K562 (cell line): ENCODE measurements at regions not wholly inside any gene's neighbourhood (a gene's known extent, or its start where the extent isn't known, plus 50 kb on each side); places are given as distances from the start of the nearest gene placed in this dataset.

Source experiments
- ATAC-seq: fragments of 200-7000 bp; cut with Tn5 transposase; 3 replicates; pipeline ENCODE4 v1.9.1; 2020; ENCODE audit warnings: moderate library complexity
- BruUV-seq: library from RNA; stranded (reverse); fragments of 400-500 nt; replicated peaks from 2 replicates; lab custom pipeline; 2021; lab: Mats Ljungman, UMichigan
- CTCF ChIA-PET: fragments of 300-600 bp; formaldehyde crosslinking; extraction: SDS; loops from one replicate; lab custom pipeline; 2021; ENCODE audit warnings: low intra/inter-chr PET ratio; lab: Yijun Ruan, JAX
- POLR2A ChIA-PET: fragments of 300-600, 350-650 bp; sonication (Branson Sonifier 250); formaldehyde crosslinking; extraction: SDS; loops from one replicate; lab custom pipeline; 2021; ENCODE audit warnings: antibody characterized with exemption, inconsistent platforms; lab: Yijun Ruan, JAX
- DNase-seq, 4 experiments: peaks; one replicate each; pipeline versions ENCODE4 v3.0.0 to v3.0.0-alpha.2; 2011 to 2018; ENCODE audit warnings: low spot score in 3 of 4, mixed read lengths in 3 of 4; ENCODE audit errors: extremely low read depth in 1 of 4
- FAIRE-seq: peaks from 2 replicates; lab custom pipeline; 2011; peaks lifted over from hg19 to GRCh38; lab: Jason Lieb, UNC
- H2AFZ ChIP-seq: 2 replicates; pipeline ENCODE4 v1.6.0; 2011; ENCODE audit warnings: low read depth, low read length, control low read depth, inconsistent platforms
- H3K27ac ChIP-seq: fragments of 200-600 bp; 3 replicates; pipeline ENCODE4 v1.8.0; 2011; ENCODE audit warnings: low read depth, mild to moderate bottlenecking, control low read depth, inconsistent platforms, low read length, moderate library complexity, mixed read lengths; ENCODE audit errors: extremely low read depth
- H3K27me3 ChIP-seq, 2 experiments: fragments of 300-600 bp in 1 of 2; 2 replicates in 1 of 2; 3 replicates in 1 of 2; pipeline versions ENCODE4 v1.6.0 to v1.8.0; 2011; ENCODE audit warnings: inconsistent platforms in 2 of 2, low read length in 2 of 2, mild to moderate bottlenecking in 1 of 2, mixed read lengths in 1 of 2, moderate library complexity in 1 of 2; ENCODE audit not compliant: control insufficient read depth in 2 of 2, insufficient read depth in 2 of 2
- H3K36me3 ChIP-seq: fragments of 300-600 bp; 3 replicates; pipeline ENCODE4 v1.8.0; 2011; ENCODE audit warnings: mild to moderate bottlenecking, low read length, inconsistent platforms; ENCODE audit not compliant: control insufficient read depth, insufficient read depth
- H3K4me1 ChIP-seq, 2 experiments: fragments of 200-600 bp in 1 of 2; replicated peaks in 1 of 2; 2 replicates in 1 of 2; 3 replicates in 1 of 2; pipeline versions ENCODE4 v1.5.1 to v1.8.0; 2011; ENCODE audit warnings: inconsistent platforms in 2 of 2, low read length in 2 of 2, mild to moderate bottlenecking in 1 of 2, mixed read lengths in 1 of 2, moderate library complexity in 1 of 2; ENCODE audit not compliant: control insufficient read depth in 2 of 2, insufficient read depth in 2 of 2
- H3K4me2 ChIP-seq: 2 replicates; pipeline ENCODE4 v1.6.1; 2011; ENCODE audit warnings: low read length, control low read depth, inconsistent platforms, mixed read lengths; ENCODE audit not compliant: insufficient read depth
- H3K4me3 ChIP-seq: fragments of 200-600 bp; sonication (generic), shearing (Covaris generic); 2 replicates; pipeline ENCODE4 v1.5.1; 2016; ENCODE audit warnings: control low read depth, inconsistent platforms
- H3K79me2 ChIP-seq: fragments of 200-600 bp; 3 replicates; pipeline ENCODE4 v1.8.0; 2011; ENCODE audit warnings: low read length, inconsistent platforms; ENCODE audit not compliant: control insufficient read depth, insufficient read depth
- H3K9ac ChIP-seq, 2 experiments: 2 replicates each; pipeline versions ENCODE4 v1.6.0 to v1.6.1; 2011; ENCODE audit warnings: low read depth in 2 of 2, low read length in 2 of 2, control low read depth in 1 of 2, inconsistent platforms in 1 of 2, mild to moderate bottlenecking in 1 of 2, mixed read lengths in 1 of 2; ENCODE audit not compliant: insufficient read depth in 1 of 2
- H3K9me1 ChIP-seq: one replicate; pipeline ENCODE4 v1.6.0; 2011; ENCODE audit warnings: inconsistent platforms, mild to moderate bottlenecking, low read length, moderate library complexity; ENCODE audit not compliant: control insufficient read depth, insufficient read depth
- H3K9me3 ChIP-seq: replicated peaks from 2 replicates; pipeline ENCODE4 v1.5.1; 2011; ENCODE audit warnings: low read depth, low read length, inconsistent platforms; ENCODE audit not compliant: control insufficient read depth, insufficient read depth
- H4K20me1 ChIP-seq: replicated peaks from 2 replicates; pipeline ENCODE4 v1.6.1; 2011; ENCODE audit warnings: low read length, inconsistent platforms, mixed read lengths; ENCODE audit not compliant: control insufficient read depth, insufficient read depth
- ZC3H11A ChIP-seq: IDR thresholded peaks from 2 replicates; pipeline ENCODE4 v1.6.1; 2012; ENCODE audit warnings: low read depth, low read length, improper control_type of control experiment
- ZNF282 ChIP-seq: sonication (generic); formaldehyde crosslinking; IDR thresholded peaks from 2 replicates; pipeline ENCODE4 v1.8.1; 2023; ENCODE audit warnings: missing genetic modification reagents
- in situ Hi-C: fragments of 300-500 bp; cut with MboI; formaldehyde crosslinking; loops from 4 replicates; pipeline ENCODE4 v1.15.0; 2018; ENCODE audit warnings: inconsistent platforms, mixed read lengths
- intact Hi-C: fragments of 100-400 bp; cut with micrococcal nuclease; formaldehyde crosslinking; loops from 2 replicates; pipeline ENCODE4 v1.14.2; 2022
- TF ChIP-seq, protein P1 (sequence below), 3 experiments: fragments of 200-800 bp in 1 of 3; fragments of 250-450 bp in 1 of 3; fragments of 450-650 bp in 1 of 3; sonication (Bioruptor Pico) in 1 of 3; sonication (Bioruptor generic) in 1 of 3; formaldehyde crosslinking in 1 of 3; IDR thresholded peaks; 2 replicates each; pipeline versions ENCODE4 v1.6.1 to v1.8.0; 2016 to 2022; ENCODE audit warnings: mild to moderate bottlenecking in 2 of 3, missing genetic modification characterization in 2 of 3, missing compliant biosample characterization in 1 of 3, moderate library complexity in 1 of 3

DNA sequence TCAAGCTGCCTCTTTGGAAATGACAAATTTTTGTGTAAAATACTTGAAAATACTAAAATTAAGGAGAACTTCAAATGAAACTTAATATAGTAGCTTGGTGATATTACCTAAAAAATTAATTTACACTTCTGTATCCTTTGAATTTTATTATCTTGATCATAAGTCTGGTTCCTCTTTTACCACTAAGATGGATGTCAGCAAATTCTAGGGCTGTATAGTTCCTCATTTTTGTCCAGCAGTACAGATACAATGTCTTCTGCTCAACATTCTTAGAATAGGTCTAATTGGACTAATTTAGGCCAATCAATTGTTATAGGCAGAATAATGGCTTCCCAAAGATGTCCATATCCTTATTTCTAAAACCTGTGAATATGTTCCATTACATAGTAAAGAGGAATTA lies 1298.0 kb upstream of the RAG2 start:
- in situ Hi-C loops (no loop called here), intact Hi-C loops (no loop called here)
- no peak overlapping the region for H3K4me2 ChIP-seq
- H3K27ac ChIP-seq = no peak overlapping the region
- no peaks in the 10 kb centered on the region for H3K27me3 ChIP-seq
- H3K9ac ChIP-seq = no peak overlapping the region
- no peaks in the 10 kb centered on the region for H3K4me1 ChIP-seq
- no TSS peak for BruUV-seq
- H3K4me3 ChIP-seq = no peak overlapping the region
- no peaks in the 10 kb centered on the region for H3K9me1 ChIP-seq
- no peaks in the 10 kb centered on the region; the same call in 1 of the 2 replicates for H3K9me3 ChIP-seq
- no peaks in the 10 kb centered on the region for H4K20me1 ChIP-seq
- POLR2A ChIA-PET = no interaction called here
- no peak for TF ChIP-seq ZC3H11A
- TF ChIP-seq ZNF282 (CRISPR knock-in tag) = no peak
- TF ChIP-seq, protein P1, sequence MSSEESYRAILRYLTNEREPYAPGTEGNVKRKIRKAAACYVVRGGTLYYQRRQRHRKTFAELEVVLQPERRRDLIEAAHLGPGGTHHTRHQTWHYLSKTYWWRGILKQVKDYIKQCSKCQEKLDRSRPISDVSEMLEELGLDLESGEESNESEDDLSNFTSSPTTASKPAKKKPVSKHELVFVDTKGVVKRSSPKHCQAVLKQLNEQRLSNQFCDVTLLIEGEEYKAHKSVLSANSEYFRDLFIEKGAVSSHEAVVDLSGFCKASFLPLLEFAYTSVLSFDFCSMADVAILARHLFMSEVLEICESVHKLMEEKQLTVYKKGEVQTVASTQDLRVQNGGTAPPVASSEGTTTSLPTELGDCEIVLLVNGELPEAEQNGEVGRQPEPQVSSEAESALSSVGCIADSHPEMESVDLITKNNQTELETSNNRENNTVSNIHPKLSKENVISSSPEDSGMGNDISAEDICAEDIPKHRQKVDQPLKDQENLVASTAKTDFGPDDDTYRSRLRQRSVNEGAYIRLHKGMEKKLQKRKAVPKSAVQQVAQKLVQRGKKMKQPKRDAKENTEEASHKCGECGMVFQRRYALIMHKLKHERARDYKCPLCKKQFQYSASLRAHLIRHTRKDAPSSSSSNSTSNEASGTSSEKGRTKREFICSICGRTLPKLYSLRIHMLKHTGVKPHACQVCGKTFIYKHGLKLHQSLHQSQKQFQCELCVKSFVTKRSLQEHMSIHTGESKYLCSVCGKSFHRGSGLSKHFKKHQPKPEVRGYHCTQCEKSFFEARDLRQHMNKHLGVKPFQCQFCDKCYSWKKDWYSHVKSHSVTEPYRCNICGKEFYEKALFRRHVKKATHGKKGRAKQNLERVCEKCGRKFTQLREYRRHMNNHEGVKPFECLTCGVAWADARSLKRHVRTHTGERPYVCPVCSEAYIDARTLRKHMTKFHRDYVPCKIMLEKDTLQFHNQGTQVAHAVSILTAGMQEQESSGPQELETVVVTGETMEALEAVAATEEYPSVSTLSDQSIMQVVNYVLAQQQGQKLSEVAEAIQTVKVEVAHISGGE (CRISPR knock-in tag; IDR thresholded peaks at IDR 0.05) = no peak
- ATAC-seq (no peak), DNase-seq (no peak), FAIRE-seq (no peak)
- H2AFZ ChIP-seq = no peak overlapping the region
- H3K79me2 ChIP-seq = no peaks in the 10 kb centered on the region
- CTCF ChIA-PET = no interaction called here
- no peaks in the 10 kb centered on the region for H3K36me3 ChIP-seq
